GM12864 (cell line): ENCODE measurements at regions not wholly inside any gene's neighbourhood (a gene's known extent, or its start where the extent isn't known, plus 50 kb on each side); places are given as distances from the start of the nearest gene placed in this dataset.

ENCODE experiments used
- DNase-seq: peaks from one replicate; pipeline ENCODE4 v3.0.0-alpha.2; 2011; ENCODE audit warnings: low read depth
- H3K4me3 ChIP-seq: 2 replicates; pipeline ENCODE4 v1.5.1; 2011; ENCODE audit warnings: mild to moderate bottlenecking, low read depth, low read length, control low read depth
- CTCF ChIP-seq: IDR thresholded peaks from 2 replicates; pipeline ENCODE4 v1.5.1; 2011; ENCODE audit warnings: low read depth, mild to moderate bottlenecking, moderate library complexity, low read length, control low read depth, inconsistent platforms; ENCODE audit errors: missing control alignments

GRCh38 chr20:57998981-57999464, 229.4 kb downstream of the ANKRD60 start:
- no peak for DNase-seq
- no peak for TF ChIP-seq CTCF
- H3K4me3 ChIP-seq = no peak overlapping the region

GRCh38 chr20:57998276-57998675, 230.2 kb downstream of the ANKRD60 start:
- H3K4me3 ChIP-seq = no peak overlapping the region
- DNase-seq = no peak
- no peak for TF ChIP-seq CTCF

- no peak for TF ChIP-seq CTCF
- DNase-seq = no peak
- no peak overlapping the region for H3K4me3 ChIP-seq
These were observed 231.2 kb downstream of the ANKRD60 start for GRCh38 chr20:57996936-57997890.

- TF ChIP-seq CTCF = no peak
- H3K4me3 ChIP-seq = no peak overlapping the region
- no peak for DNase-seq
These were observed 232.0 kb downstream of the ANKRD60 start for GRCh38 chr20:57996465-57996864.

- TF ChIP-seq CTCF = no peak
- H3K4me3 ChIP-seq = no peak overlapping the region
- DNase-seq = no peak
These were observed 233.0 kb downstream of the ANKRD60 start for GRCh38 chr20:57995381-57995977.

- DNase-seq = no peak
- H3K4me3 ChIP-seq = no peak overlapping the region
- TF ChIP-seq CTCF = no peak
These were observed 234.6 kb downstream of the ANKRD60 start for GRCh38 chr20:57993716-57994431.
